BE2C (cell line): ENCODE measurements at regions not wholly inside any gene's neighbourhood (a gene's known extent, or its start where the extent isn't known, plus 50 kb on each side); places are given as distances from the start of the nearest gene placed in this dataset.

ENCODE experiments used
- DNase-seq: peaks from one replicate; pipeline ENCODE4 v3.0.0-alpha.2; 2020
- H3K27me3 ChIP-seq: fragments of 250-450 bp; sonication (Bioruptor Pico); 2 replicates; pipeline ENCODE4 v1.5.1; 2020; ENCODE audit warnings: mild to moderate bottlenecking
- H3K36me3 ChIP-seq: fragments of 250-450 bp; sonication (Bioruptor Pico); 2 replicates; pipeline ENCODE4 v1.5.1; 2020; ENCODE audit warnings: mild to moderate bottlenecking
- H3K4me1 ChIP-seq: fragments of 250-450 bp; sonication (Bioruptor Pico); 2 replicates; pipeline ENCODE4 v1.5.1; 2020
- H3K4me3 ChIP-seq: 2 replicates; pipeline ENCODE4 v1.5.1; 2011; ENCODE audit warnings: low read depth, low read length
- H3K9me3 ChIP-seq: fragments of 250-450 bp; sonication (Bioruptor Pico); 2 replicates; pipeline ENCODE4 v1.5.1; 2020
- TF ChIP-seq, protein P1 (sequence below): IDR thresholded peaks from 2 replicates; pipeline ENCODE4 v1.5.1; 2012; ENCODE audit warnings: mild to moderate bottlenecking, low read depth, low read length

DNA sequence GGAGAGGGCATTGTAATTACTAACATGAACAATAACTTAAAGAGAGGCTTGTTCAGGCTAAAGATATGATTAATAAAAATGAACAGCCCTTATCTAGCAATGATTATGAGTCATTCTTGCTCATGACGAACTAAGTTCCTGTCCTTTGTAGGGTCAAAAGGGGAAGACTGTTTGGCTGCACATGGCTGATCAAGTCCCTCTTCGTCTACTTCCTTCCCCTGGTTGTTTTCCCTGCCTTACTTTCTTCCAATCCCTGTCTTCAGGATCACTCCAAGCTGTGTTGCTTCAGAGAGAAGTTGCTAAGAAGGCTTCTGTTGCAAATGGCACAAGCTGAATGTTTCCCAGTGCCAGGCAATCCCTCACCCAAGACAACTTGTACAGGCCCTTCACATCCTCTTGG lies 115.0 kb upstream of the HS3ST1 start:
- no peaks in the 10 kb centered on the region for H3K4me1 ChIP-seq
- H3K9me3 ChIP-seq, result no peaks in the 10 kb centered on the region; the same call in 1 of the 2 replicates
- H3K36me3 ChIP-seq, result no peaks in the 10 kb centered on the region
- DNase-seq, result no peak
- no peak overlapping the region for H3K4me3 ChIP-seq
- H3K27me3 ChIP-seq, result no peaks in the 10 kb centered on the region
- TF ChIP-seq, protein P1, sequence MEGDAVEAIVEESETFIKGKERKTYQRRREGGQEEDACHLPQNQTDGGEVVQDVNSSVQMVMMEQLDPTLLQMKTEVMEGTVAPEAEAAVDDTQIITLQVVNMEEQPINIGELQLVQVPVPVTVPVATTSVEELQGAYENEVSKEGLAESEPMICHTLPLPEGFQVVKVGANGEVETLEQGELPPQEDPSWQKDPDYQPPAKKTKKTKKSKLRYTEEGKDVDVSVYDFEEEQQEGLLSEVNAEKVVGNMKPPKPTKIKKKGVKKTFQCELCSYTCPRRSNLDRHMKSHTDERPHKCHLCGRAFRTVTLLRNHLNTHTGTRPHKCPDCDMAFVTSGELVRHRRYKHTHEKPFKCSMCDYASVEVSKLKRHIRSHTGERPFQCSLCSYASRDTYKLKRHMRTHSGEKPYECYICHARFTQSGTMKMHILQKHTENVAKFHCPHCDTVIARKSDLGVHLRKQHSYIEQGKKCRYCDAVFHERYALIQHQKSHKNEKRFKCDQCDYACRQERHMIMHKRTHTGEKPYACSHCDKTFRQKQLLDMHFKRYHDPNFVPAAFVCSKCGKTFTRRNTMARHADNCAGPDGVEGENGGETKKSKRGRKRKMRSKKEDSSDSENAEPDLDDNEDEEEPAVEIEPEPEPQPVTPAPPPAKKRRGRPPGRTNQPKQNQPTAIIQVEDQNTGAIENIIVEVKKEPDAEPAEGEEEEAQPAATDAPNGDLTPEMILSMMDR, result no peak

DNA sequence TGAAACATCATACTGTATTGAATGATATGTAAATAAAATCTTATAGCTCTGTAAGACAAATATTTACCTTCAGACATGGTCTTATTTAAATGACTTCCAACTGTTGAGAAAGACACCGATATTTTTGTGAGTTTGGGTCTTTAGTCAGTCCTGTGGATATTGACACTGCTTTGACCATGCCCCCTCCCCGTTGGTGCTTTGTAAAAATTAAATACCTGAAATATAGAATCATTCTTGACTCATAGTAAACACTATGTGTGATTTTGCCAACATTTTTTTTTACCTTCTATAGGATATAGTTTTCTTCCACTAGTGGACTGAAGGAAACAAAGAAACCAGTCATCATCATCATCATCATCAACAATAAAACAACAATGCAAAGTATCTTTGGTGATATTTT lies 114.3 kb upstream of the HS3ST1 start:
- TF ChIP-seq, protein P1, result no peak
- H3K4me3 ChIP-seq, result no peak overlapping the region
- no peak for DNase-seq
- no peaks in the 10 kb centered on the region for H3K4me1 ChIP-seq
- no peaks in the 10 kb centered on the region for H3K27me3 ChIP-seq
- no peaks in the 10 kb centered on the region for H3K36me3 ChIP-seq
- no peaks in the 10 kb centered on the region; the same call in 1 of the 2 replicates for H3K9me3 ChIP-seq

DNA sequence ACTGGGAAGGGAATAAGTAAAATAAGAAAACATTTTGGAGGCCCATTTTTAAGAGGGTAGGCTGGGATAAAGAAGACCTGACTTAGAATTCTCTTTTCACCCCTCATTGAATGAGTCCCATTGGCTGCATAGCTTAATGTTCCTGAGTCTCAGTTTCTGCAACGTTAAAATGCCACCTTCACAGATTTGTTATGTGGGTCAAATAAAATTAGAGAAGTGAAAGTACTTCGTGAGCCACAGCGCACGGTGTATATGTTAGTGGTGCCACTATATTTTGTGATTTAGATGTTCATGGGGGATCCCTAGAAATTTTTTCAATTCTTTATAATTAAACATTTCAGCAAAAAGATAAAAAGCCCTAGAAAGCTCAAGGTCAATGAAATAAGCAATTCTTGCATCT lies 109.2 kb upstream of the HS3ST1 start:
- Histone ChIP-seq H3K4me3 (no peak overlapping the region), H3K36me3 (no peaks in the 10 kb centered on the region), H3K4me1 (no peaks in the 10 kb centered on the region), H3K9me3 (no peaks in the 10 kb centered on the region; the same call in 1 of the 2 replicates), H3K27me3 (no peaks in the 10 kb centered on the region)
- no peak for DNase-seq
- TF ChIP-seq, protein P1, result no peak

DNA sequence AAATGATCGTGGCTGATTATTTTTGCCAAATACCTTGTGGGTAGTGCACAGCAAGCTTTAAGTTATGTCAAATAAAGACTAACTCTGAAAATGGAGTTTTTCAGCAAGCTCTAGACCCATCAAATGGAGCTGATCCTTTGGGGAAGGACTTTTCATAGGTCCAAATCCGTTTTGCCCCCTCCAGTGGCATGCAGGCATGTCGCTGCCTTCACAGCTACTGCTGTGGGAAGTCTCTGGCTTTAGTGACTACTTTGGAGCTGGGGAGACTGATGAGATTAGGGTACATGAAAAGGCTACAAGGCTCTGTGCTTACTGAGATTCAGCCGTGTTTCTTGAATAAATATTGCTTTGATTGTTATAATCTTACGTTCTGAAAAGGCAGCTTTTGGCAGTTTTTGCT lies 106.6 kb upstream of the HS3ST1 start:
- no peaks in the 10 kb centered on the region for H3K9me3 ChIP-seq
- TF ChIP-seq, protein P1, result no peak
- no peaks in the 10 kb centered on the region for H3K4me1 ChIP-seq
- DNase-seq, result no peak
- H3K4me3 ChIP-seq, result no peak overlapping the region
- no peaks in the 10 kb centered on the region for H3K27me3 ChIP-seq
- H3K36me3 ChIP-seq, result no peaks in the 10 kb centered on the region

DNA sequence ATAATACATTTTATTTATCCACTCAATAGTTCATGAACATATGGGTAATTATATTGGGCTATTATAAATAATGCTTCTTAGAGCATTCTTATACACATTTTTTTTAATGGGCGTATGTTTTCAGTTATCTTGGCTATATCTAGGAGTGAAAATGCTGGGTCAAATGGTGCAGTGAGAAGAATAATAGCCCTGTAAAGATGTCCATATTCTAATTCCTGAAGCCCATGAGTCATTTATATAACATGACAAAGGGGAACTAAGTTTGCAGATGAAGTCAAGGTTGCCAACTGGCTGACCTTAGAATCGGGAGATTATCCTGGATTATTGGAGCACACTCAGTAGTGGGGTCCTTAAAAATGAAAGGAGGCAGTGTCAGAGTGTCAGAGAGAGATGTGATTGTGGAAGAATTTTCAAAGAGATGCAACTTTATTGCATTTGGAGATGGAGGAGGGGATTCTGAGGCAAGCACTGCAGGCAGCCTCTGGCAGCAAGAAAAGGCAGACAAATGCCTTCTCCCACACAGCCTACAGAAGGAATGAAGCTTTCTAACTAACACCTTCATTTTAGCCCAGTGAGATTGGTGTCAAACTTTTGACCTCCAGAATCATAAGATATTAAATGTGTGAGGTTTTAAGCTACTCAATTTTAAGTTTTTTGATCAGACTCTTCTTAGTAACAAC lies 106.1 kb upstream of the HS3ST1 start:
- TF ChIP-seq, protein P1, result no peak
- Histone ChIP-seq H3K4me3 (no peak overlapping the region), H3K9me3 (no peaks in the 10 kb centered on the region), H3K4me1 (no peaks in the 10 kb centered on the region), H3K36me3 (no peaks in the 10 kb centered on the region), H3K27me3 (no peaks in the 10 kb centered on the region)
- DNase-seq, result no peak

DNA sequence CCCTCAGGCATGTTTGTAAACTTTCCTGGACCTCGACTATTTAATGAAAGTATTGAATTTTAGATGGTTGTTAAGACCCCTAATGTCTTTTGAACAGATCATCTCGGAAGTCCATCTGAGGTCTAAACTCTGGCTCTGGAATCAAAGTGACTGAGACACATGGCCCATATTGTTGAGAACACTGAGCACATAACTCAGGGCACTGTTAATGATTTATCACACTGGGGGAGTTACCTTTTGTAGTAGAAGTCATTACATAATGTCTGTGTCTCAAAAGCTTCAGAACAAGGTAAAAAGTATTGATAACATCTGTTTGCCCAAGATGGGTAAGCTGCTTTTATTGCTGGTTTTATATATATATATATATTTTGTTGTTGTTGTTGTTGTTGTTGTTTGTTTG lies 103.4 kb upstream of the HS3ST1 start:
- no peaks in the 10 kb centered on the region for H3K27me3 ChIP-seq
- no peak overlapping the region for H3K4me3 ChIP-seq
- H3K9me3 ChIP-seq, result no peaks in the 10 kb centered on the region
- no peaks in the 10 kb centered on the region for H3K4me1 ChIP-seq
- H3K36me3 ChIP-seq, result no peaks in the 10 kb centered on the region
- TF ChIP-seq, protein P1, result no peak
- DNase-seq, result no peak
